ENCODE measurements at regions not wholly inside any gene's neighbourhood (a gene's known extent, or its start where the extent isn't known, plus 50 kb on each side); places are given as distances from the start of the nearest gene placed in this dataset.
"Not testable (repeated sequence)": the region's sequence is repeated elsewhere in the genome, so short reads cannot be mapped to it uniquely, and the experiment has no call there.

- no peak for DNase-seq (ENCODE audit: low read depth)
Observed at GRCh38 chr15:77909182-77909940, 168.2 kb downstream of the TBC1D2B start.

GRCh38 chr15:77908752-77909111, 168.8 kb downstream of the TBC1D2B start:
- not testable (repeated sequence) for DNase-seq (ENCODE audit: low read depth)

GRCh38 chr15:77907824-77908751, 169.4 kb downstream of the TBC1D2B start:
- DNase-seq (ENCODE audit: low read depth) = no peak

- DNase-seq (ENCODE audit: low read depth) = not testable (repeated sequence)
Observed at GRCh38 chr15:77906062-77906990, 171.2 kb downstream of the TBC1D2B start.

- no peak for DNase-seq (ENCODE audit: low read depth)
Observed at GRCh38 chr15:77905301-77905920, 172.1 kb downstream of the TBC1D2B start.

GRCh38 chr15:77904901-77905300, 172.6 kb downstream of the TBC1D2B start:
- no peak for DNase-seq (ENCODE audit: low read depth)

- DNase-seq (ENCODE audit: low read depth) = no peak
Observed at GRCh38 chr15:77904436-77904821, 173.1 kb downstream of the TBC1D2B start.

GRCh38 chr15:77903761-77904435, 173.6 kb downstream of the TBC1D2B start:
- DNase-seq (ENCODE audit: low read depth) = not testable (repeated sequence)

GRCh38 chr15:77902921-77903760, 174.4 kb downstream of the TBC1D2B start:
- not testable (repeated sequence) for DNase-seq (ENCODE audit: low read depth)

- no peak for DNase-seq (ENCODE audit: low read depth)
Observed at GRCh38 chr15:77901921-77902750, 175.4 kb downstream of the TBC1D2B start.

GRCh38 chr15:77901251-77901881, 176.1 kb downstream of the TBC1D2B start:
- no peak for DNase-seq (ENCODE audit: low read depth)

- not testable (repeated sequence) for DNase-seq (ENCODE audit: low read depth)
Observed at GRCh38 chr15:77900331-77900963, 177.1 kb downstream of the TBC1D2B start.

GRCh38 chr15:77899776-77900175, 177.7 kb downstream of the TBC1D2B start:
- not testable (repeated sequence) for DNase-seq (ENCODE audit: low read depth)

GRCh38 chr15:77898811-77899730, 178.4 kb downstream of the TBC1D2B start:
- DNase-seq (ENCODE audit: low read depth) = no peak

- no peak for DNase-seq (ENCODE audit: low read depth)
Observed at GRCh38 chr15:77897896-77898406, 179.6 kb downstream of the TBC1D2B start.

GRCh38 chr15:77897113-77897895, 180.2 kb downstream of the TBC1D2B start:
- not testable (repeated sequence) for DNase-seq (ENCODE audit: low read depth)

Measured in stromal cell of bone marrow (primary cell).